Neural crest cell (in vitro differentiated cells): ENCODE measurements at regions not wholly inside any gene's neighbourhood (a gene's known extent, or its start where the extent isn't known, plus 50 kb on each side); places are given as distances from the start of the nearest gene placed in this dataset.

Source experiments
- DNase-seq: peaks from one replicate; pipeline ENCODE4 v3.0.0; 2021; ENCODE audit warnings: low read depth, mixed read lengths, low spot score
- H3K27ac Mint-ChIP-seq: one replicate; pipeline ENCODE4 v1.8.0; 2021; ENCODE audit warnings: mild to moderate bottlenecking, mixed read lengths; ENCODE audit not compliant: unreplicated experiment
- H3K27me3 Mint-ChIP-seq: 2 replicates; pipeline ENCODE4 v1.8.0; 2021; ENCODE audit warnings: low read depth, mild to moderate bottlenecking, mixed read lengths
- H3K36me3 Mint-ChIP-seq: 2 replicates; pipeline ENCODE4 v1.8.0; 2021; ENCODE audit warnings: low read depth, mild to moderate bottlenecking, mixed read lengths
- H3K4me1 Mint-ChIP-seq: 2 replicates; pipeline ENCODE4 v1.8.0; 2021; ENCODE audit warnings: mixed read lengths
- H3K4me3 Mint-ChIP-seq: one replicate; pipeline ENCODE4 v1.8.0; 2021; ENCODE audit warnings: mild to moderate bottlenecking, mixed read lengths
- H3K9me3 Mint-ChIP-seq: 2 replicates; pipeline ENCODE4 v1.8.0; 2021; ENCODE audit warnings: mixed read lengths
- TF ChIP-seq, protein P1 (sequence below): fragments of 200-600 bp; sonication (generic); conservative IDR thresholded peaks from 2 replicates; pipeline ENCODE4 v1.5.0; 2021; ENCODE audit warnings: antibody characterized with exemption, mild to moderate bottlenecking

GRCh38 chr5:165309446-165309845 is 1804.0 kb downstream of the MAT2B start:
- Mint-ChIP-seq H3K4me1 (no peaks in the 10 kb centered on the region), H3K36me3 (no peaks in the 10 kb centered on the region), H3K27me3 (no peaks in the 10 kb centered on the region), H3K27ac (no peak overlapping the region), H3K4me3 (no peak overlapping the region), H3K9me3 (no peaks in the 10 kb centered on the region)
- TF ChIP-seq, protein P1, sequence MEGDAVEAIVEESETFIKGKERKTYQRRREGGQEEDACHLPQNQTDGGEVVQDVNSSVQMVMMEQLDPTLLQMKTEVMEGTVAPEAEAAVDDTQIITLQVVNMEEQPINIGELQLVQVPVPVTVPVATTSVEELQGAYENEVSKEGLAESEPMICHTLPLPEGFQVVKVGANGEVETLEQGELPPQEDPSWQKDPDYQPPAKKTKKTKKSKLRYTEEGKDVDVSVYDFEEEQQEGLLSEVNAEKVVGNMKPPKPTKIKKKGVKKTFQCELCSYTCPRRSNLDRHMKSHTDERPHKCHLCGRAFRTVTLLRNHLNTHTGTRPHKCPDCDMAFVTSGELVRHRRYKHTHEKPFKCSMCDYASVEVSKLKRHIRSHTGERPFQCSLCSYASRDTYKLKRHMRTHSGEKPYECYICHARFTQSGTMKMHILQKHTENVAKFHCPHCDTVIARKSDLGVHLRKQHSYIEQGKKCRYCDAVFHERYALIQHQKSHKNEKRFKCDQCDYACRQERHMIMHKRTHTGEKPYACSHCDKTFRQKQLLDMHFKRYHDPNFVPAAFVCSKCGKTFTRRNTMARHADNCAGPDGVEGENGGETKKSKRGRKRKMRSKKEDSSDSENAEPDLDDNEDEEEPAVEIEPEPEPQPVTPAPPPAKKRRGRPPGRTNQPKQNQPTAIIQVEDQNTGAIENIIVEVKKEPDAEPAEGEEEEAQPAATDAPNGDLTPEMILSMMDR: no peak
- DNase-seq: no peak

DNA sequence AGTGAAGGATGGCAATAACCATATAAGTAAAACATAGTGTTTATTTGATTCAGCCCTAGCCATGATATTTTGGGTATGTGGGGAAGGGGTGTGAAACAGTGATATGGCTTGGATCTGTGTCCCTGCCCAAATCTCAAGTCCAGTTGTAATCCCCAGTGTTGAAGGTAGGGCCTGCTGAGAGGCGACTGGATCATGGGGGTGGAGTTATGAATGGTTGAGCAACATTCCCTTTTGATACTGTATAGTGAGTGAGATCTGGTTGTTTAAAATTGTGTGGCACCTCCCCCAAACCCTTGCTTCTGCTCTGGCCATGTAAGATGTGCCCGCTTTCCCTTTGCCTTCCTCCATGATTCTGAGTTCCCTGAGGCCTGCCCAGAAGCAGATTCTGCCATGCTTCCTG is 1804.6 kb downstream of the MAT2B start:
- no peak for DNase-seq
- Mint-ChIP-seq H3K4me1 (no peaks in the 10 kb centered on the region), H3K27ac (no peak overlapping the region), H3K4me3 (no peak overlapping the region), H3K36me3 (no peaks in the 10 kb centered on the region), H3K27me3 (no peaks in the 10 kb centered on the region), H3K9me3 (no peaks in the 10 kb centered on the region)
- TF ChIP-seq, protein P1: no peak

GRCh38 chr5:165321912-165322311 is 1816.5 kb downstream of the MAT2B start:
- Mint-ChIP-seq H3K4me3 (no peak overlapping the region), H3K4me1 (no peaks in the 10 kb centered on the region), H3K27me3 (no peaks in the 10 kb centered on the region), H3K9me3 (peaks cover 15% of the 10 kb centered on the region), H3K27ac (no peak overlapping the region), H3K36me3 (peaks cover 4% of the 10 kb centered on the region)
- TF ChIP-seq, protein P1: no peak
- no peak for DNase-seq

- TF ChIP-seq, protein P1: no peak
- Mint-ChIP-seq H3K27me3 (no peaks in the 10 kb centered on the region), H3K4me1 (no peaks in the 10 kb centered on the region), H3K27ac (no peak overlapping the region), H3K4me3 (no peak overlapping the region), H3K9me3 (peaks cover 3% of the 10 kb centered on the region), H3K36me3 (no peaks in the 10 kb centered on the region)
- no peak for DNase-seq
These were observed 1819.8 kb downstream of the MAT2B start for GRCh38 chr5:165325221-165325620.

GRCh38 chr5:165327631-165328030 is 1822.2 kb downstream of the MAT2B start:
- no peak for DNase-seq
- H3K27me3 Mint-ChIP-seq: no peaks in the 10 kb centered on the region
- no peak overlapping the region for H3K27ac Mint-ChIP-seq
- H3K9me3 Mint-ChIP-seq: peaks cover 3% of the 10 kb centered on the region
- H3K4me1 Mint-ChIP-seq: no peaks in the 10 kb centered on the region
- H3K36me3 Mint-ChIP-seq: no peaks in the 10 kb centered on the region
- no peak overlapping the region for H3K4me3 Mint-ChIP-seq
- TF ChIP-seq, protein P1: no peak

DNA sequence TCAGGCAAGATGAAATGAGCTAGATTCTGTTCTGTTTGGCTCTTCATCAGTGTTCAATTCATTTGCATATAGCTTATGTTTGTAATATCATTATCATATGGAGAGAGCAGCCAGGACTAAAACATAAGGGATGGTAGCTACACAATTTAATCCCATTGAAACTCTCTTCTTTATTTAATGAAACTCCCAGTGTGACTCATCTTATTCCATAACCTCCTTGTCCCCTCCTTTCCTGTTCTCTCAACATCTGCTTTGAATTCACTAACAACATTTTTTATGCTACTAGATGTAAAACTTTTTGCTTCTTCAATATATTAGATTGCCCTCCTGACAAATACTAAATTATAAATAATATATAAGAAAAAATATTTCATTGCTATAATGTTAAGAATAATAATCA is 1823.4 kb downstream of the MAT2B start:
- Mint-ChIP-seq H3K27me3 (no peaks in the 10 kb centered on the region), H3K9me3 (peaks cover 3% of the 10 kb centered on the region), H3K4me1 (no peaks in the 10 kb centered on the region), H3K4me3 (no peak overlapping the region), H3K36me3 (no peaks in the 10 kb centered on the region), H3K27ac (no peak overlapping the region)
- no peak for DNase-seq
- TF ChIP-seq, protein P1: no peak
